GM12891 (cell line): ENCODE measurements at regions not wholly inside any gene's neighbourhood (a gene's known extent, or its start where the extent isn't known, plus 50 kb on each side); places are given as distances from the start of the nearest gene placed in this dataset.

Experiments
- POLR2AphosphoS5 ChIP-seq: IDR thresholded peaks from 2 replicates; pipeline ENCODE4 v1.6.1; 2011; ENCODE audit warnings: low read depth, low read length, control low read depth
- TAF1 ChIP-seq: IDR thresholded peaks from 2 replicates; pipeline ENCODE4 v1.6.1; 2011; ENCODE audit warnings: low read depth, low read length, control low read depth

DNA sequence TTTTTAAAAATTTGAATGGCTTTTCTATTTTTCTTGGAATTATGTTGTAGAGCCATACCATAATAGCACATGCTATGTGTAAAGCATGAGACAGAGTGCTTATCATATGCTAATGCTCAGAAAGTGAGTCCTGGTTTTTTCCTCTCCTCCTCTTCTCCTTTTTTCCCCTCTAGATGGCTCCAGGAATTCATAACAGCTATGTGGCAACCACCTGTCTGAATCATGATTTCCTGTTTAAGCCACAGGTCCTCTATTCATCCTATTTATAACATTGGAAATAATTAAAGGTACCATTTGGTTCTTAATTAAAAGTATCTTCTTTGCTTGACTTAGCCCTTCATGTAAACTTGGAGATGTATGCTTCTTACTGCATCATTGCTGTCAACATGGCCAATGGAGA is 260.0 kb upstream of the MAP3K7 start:
- TF ChIP-seq POLR2AphosphoS5: no peak
- TF ChIP-seq TAF1: no peak
